BE2C (cell line): ENCODE measurements at regions not wholly inside any gene's neighbourhood (a gene's known extent, or its start where the extent isn't known, plus 50 kb on each side); places are given as distances from the start of the nearest gene placed in this dataset.
"Not testable (repeated sequence)": the region's sequence is repeated elsewhere in the genome, so short reads cannot be mapped to it uniquely, and the experiment has no call there.

ENCODE experiments used
- DNase-seq: peaks from one replicate; pipeline ENCODE4 v3.0.0-alpha.2; 2020
- H3K27me3 ChIP-seq: fragments of 250-450 bp; sonication (Bioruptor Pico); 2 replicates; pipeline ENCODE4 v1.5.1; 2020; ENCODE audit warnings: mild to moderate bottlenecking
- H3K36me3 ChIP-seq: fragments of 250-450 bp; sonication (Bioruptor Pico); 2 replicates; pipeline ENCODE4 v1.5.1; 2020; ENCODE audit warnings: mild to moderate bottlenecking
- H3K4me1 ChIP-seq: fragments of 250-450 bp; sonication (Bioruptor Pico); 2 replicates; pipeline ENCODE4 v1.5.1; 2020
- H3K4me3 ChIP-seq: 2 replicates; pipeline ENCODE4 v1.5.1; 2011; ENCODE audit warnings: low read depth, low read length
- H3K9me3 ChIP-seq: fragments of 250-450 bp; sonication (Bioruptor Pico); 2 replicates; pipeline ENCODE4 v1.5.1; 2020
- TF ChIP-seq, protein P1 (sequence below): IDR thresholded peaks from 2 replicates; pipeline ENCODE4 v1.5.1; 2012; ENCODE audit warnings: mild to moderate bottlenecking, low read depth, low read length

DNA sequence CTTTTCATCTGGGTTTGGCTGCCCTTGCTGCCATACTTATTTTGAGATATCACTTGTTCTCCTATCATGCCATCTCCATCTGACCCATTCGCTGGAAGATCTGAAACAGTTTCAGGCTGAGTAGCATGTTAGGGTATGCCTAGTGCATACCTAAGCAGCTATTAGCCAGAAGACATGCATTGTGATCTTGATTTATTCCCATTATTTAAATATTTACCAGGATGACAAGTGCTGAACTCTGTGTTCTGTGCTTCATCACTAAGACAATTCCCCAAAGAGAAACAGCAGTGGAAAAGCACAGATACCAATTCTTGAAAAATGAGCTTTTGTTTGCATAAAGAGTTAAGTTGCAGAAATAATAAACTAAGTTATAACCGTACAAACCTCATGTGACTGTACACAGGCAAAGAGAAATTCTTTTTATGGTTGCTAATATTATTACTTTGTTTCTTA, 271.0 kb upstream of the ARSJ start:
- TF ChIP-seq, protein P1, sequence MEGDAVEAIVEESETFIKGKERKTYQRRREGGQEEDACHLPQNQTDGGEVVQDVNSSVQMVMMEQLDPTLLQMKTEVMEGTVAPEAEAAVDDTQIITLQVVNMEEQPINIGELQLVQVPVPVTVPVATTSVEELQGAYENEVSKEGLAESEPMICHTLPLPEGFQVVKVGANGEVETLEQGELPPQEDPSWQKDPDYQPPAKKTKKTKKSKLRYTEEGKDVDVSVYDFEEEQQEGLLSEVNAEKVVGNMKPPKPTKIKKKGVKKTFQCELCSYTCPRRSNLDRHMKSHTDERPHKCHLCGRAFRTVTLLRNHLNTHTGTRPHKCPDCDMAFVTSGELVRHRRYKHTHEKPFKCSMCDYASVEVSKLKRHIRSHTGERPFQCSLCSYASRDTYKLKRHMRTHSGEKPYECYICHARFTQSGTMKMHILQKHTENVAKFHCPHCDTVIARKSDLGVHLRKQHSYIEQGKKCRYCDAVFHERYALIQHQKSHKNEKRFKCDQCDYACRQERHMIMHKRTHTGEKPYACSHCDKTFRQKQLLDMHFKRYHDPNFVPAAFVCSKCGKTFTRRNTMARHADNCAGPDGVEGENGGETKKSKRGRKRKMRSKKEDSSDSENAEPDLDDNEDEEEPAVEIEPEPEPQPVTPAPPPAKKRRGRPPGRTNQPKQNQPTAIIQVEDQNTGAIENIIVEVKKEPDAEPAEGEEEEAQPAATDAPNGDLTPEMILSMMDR: no peak
- Histone ChIP-seq H3K36me3 (no peaks in the 10 kb centered on the region), H3K4me3 (no peak overlapping the region), H3K27me3 (no peaks in the 10 kb centered on the region), H3K9me3 (no peaks in the 10 kb centered on the region), H3K4me1 (no peaks in the 10 kb centered on the region)
- DNase-seq: no peak

DNA sequence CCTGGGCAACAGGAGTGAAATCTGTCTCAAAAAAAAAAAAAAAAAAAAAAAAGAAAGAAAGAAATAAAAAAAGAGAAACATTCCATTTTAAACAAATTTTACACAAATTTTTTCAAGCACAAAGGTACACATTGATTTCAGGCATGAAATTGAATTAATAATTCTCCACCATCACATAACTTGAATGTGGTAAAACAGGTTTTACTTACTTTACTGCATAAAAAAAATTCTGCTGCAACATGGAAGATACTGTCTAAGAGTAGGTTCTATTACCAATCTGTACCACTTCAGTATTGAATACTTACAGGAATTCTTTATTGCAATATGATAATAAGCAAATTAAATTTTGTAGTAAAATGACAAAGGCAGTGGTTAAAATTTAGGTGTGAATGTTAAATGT, 271.6 kb upstream of the ARSJ start:
- no peak for DNase-seq
- H3K4me1 ChIP-seq: no peaks in the 10 kb centered on the region
- TF ChIP-seq, protein P1: no peak
- H3K27me3 ChIP-seq: no peaks in the 10 kb centered on the region
- no peaks in the 10 kb centered on the region for H3K9me3 ChIP-seq
- H3K36me3 ChIP-seq: no peaks in the 10 kb centered on the region
- H3K4me3 ChIP-seq: no peak overlapping the region

DNA sequence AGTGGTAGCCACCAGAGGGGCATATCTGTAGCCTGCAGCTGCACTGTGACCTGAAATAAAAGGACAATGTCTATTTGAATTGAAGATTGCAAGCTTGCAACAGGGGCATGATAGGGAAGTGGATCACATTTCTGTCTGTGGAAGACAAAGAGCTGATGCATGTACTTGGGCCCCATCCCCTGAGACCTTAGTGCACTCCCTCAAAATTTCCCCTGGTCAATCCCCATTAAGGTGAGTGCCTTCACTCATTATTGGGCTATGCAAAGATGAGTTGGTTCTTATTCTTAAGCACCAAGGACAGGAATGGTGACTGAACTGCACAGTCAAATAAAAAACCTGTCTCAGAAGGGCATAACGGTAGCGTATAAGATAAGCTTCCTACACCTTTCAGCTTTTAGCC, 273.1 kb upstream of the ARSJ start:
- H3K27me3 ChIP-seq: no peaks in the 10 kb centered on the region
- TF ChIP-seq, protein P1: no peak
- no peaks in the 10 kb centered on the region for H3K9me3 ChIP-seq
- DNase-seq: no peak
- no peak overlapping the region for H3K4me3 ChIP-seq
- H3K36me3 ChIP-seq: no peaks in the 10 kb centered on the region
- no peaks in the 10 kb centered on the region for H3K4me1 ChIP-seq

DNA sequence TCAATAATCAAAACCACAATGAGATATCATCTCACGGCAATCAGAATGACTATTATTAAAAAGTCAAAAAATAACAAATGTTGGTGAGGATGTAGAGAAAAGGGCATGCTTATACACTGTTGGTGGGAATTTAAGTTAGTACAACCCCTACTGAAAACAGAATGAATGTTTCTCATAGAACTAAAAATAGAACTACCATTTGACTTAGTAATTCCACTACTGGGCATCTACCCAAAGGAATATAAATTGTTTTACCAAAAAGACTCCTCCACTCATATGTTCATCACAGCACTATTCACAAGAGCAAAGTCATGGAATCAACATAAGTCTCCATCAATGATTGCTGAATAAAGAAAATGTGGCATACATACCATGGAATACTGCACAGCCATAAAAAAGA, 278.1 kb upstream of the ARSJ start:
- no peak for DNase-seq
- H3K36me3 ChIP-seq: no peaks in the 10 kb centered on the region
- TF ChIP-seq, protein P1: no peak
- H3K27me3 ChIP-seq: no peaks in the 10 kb centered on the region
- no peaks in the 10 kb centered on the region for H3K4me1 ChIP-seq
- no peaks in the 10 kb centered on the region for H3K9me3 ChIP-seq
- H3K4me3 ChIP-seq: no peak overlapping the region

DNA sequence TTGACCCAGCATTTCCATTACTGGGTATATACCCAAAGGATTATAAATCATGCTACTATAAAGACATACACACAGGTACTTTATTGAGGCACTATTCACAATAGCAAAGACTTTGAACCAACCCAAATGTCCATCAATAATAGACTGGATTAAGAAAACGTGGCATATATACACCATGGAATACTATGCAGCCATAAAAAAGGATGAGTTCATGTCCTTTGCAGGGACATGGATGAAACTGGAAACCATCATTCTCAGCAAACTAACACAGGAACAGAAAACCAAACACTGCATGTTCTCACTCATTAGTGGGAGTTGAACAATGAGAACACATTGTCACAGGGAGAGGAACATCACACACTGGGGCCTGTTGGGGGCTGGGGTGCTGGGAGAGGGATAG, 283.0 kb upstream of the ARSJ start:
- H3K9me3 ChIP-seq, H3K4me1 ChIP-seq, DNase-seq, H3K4me3 ChIP-seq, H3K36me3 ChIP-seq, H3K27me3 ChIP-seq: not testable (repeated sequence)

DNA sequence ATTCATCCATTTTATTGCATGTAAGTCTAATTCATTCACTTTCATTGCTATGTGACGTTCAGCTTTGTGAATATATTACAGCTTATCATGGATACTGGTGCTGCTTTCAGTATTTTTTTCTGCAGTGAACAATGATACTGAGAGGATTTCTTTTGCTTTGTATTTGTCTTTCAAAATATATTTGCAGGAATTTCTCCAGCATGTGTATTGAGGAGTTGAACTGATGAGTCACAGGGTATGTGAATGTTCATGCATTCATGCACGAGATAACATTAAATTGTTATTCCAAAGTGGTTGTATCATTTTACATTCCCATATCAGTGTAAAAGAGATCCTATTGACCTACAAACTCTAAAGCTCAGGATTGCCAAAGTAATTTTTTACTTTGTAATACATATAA, 283.8 kb upstream of the ARSJ start:
- no peak for DNase-seq
- Histone ChIP-seq H3K4me1 (no peaks in the 10 kb centered on the region), H3K9me3 (no peaks in the 10 kb centered on the region), H3K4me3 (no peak overlapping the region), H3K27me3 (no peaks in the 10 kb centered on the region), H3K36me3 (no peaks in the 10 kb centered on the region)
- TF ChIP-seq, protein P1: no peak

DNA sequence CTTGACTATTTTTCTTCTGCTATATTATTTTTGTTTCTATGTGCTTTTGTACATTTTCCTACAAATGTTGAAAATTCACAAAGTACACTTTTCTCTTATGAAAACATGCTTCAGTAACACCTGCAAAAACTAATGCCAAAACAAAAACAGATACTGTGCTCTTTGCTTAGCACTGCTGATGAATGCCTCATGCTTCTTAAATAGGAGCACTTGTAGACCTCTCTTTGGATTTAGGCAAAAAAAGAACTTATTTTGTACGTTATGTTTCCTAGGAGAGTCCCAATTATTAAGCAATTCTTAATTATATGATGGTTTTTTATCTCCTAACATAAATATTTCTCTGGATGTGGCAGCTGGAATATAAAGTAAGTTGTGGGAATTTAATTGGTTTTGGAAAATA, 285.0 kb upstream of the ARSJ start:
- no peaks in the 10 kb centered on the region for H3K27me3 ChIP-seq

More for the DNA sequence above, 285.0 kb upstream of the ARSJ start:
- no peak for DNase-seq
- TF ChIP-seq, protein P1: no peak
- Histone ChIP-seq H3K36me3 (no peaks in the 10 kb centered on the region), H3K9me3 (no peaks in the 10 kb centered on the region), H3K4me3 (no peak overlapping the region), H3K4me1 (no peaks in the 10 kb centered on the region)
